Karpas-422 (cell line): ENCODE measurements at regions not wholly inside any gene's neighbourhood (a gene's known extent, or its start where the extent isn't known, plus 50 kb on each side); places are given as distances from the start of the nearest gene placed in this dataset.

Experiments used
- DNase-seq: peaks from one replicate; pipeline ENCODE4 v3.0.0-alpha.2; 2015
- H2AFZ ChIP-seq: fragments of 200-600 bp; sonication (generic); 2 replicates; pipeline ENCODE4 v1.6.1; 2014; ENCODE audit warnings: antibody characterized with exemption, low read length, mixed read lengths
- H3K27ac ChIP-seq: fragments of 200-600 bp; sonication (generic); 2 replicates; pipeline ENCODE4 v1.5.1; 2014; ENCODE audit warnings: mild to moderate bottlenecking, low read length, moderate library complexity
- H3K27me3 ChIP-seq: fragments of 200-600 bp; sonication (generic); 2 replicates; pipeline ENCODE4 v1.6.1; 2014; ENCODE audit warnings: low read length, mixed read lengths
- H3K36me3 ChIP-seq: fragments of 200-600 bp; sonication (generic); 2 replicates; pipeline ENCODE4 v1.6.1; 2014; ENCODE audit warnings: low read length, mixed read lengths; ENCODE audit not compliant: insufficient read depth
- H3K4me1 ChIP-seq: fragments of 200-600 bp; sonication (generic); 2 replicates; pipeline ENCODE4 v1.6.1; 2014; ENCODE audit warnings: mild to moderate bottlenecking, low read length, mixed read lengths
- H3K4me2 ChIP-seq: fragments of 200-600 bp; sonication (generic); 2 replicates; pipeline ENCODE4 v1.6.1; 2014; ENCODE audit warnings: low read length, low read depth, mild to moderate bottlenecking; ENCODE audit not compliant: poor library complexity, severe bottlenecking
- H3K4me3 ChIP-seq: fragments of 200-600 bp; sonication (generic); 2 replicates; pipeline ENCODE4 v1.5.1; 2014; ENCODE audit warnings: mild to moderate bottlenecking, antibody characterized with exemption, low read length, mixed read lengths
- H3K79me2 ChIP-seq: fragments of 200-600 bp; sonication (generic); 2 replicates; pipeline ENCODE4 v1.6.1; 2014; ENCODE audit warnings: mild to moderate bottlenecking, low read length, mixed read lengths
- H3K9ac ChIP-seq: fragments of 200-600 bp; sonication (generic); 2 replicates; pipeline ENCODE4 v1.6.0; 2014; ENCODE audit warnings: low read length
- H3K9me2 ChIP-seq: fragments of 200-600 bp; sonication (generic), shearing (Covaris generic); replicated peaks from 2 replicates; pipeline ENCODE4 v1.6.0; 2014; ENCODE audit warnings: mild to moderate bottlenecking, low read length, moderate library complexity; ENCODE audit not compliant: insufficient read depth
- H3K9me3 ChIP-seq: fragments of 300-700, 200-600 bp; sonication (generic); 2 replicates; pipeline ENCODE4 v1.6.1; 2014; ENCODE audit warnings: low read length, mixed read lengths
- H4K20me1 ChIP-seq: fragments of 200-600 bp; sonication (generic); 2 replicates; pipeline ENCODE4 v1.6.1; 2014; ENCODE audit warnings: mild to moderate bottlenecking, antibody characterized with exemption, low read length, low read depth; ENCODE audit not compliant: insufficient read depth

GRCh38 chr5:106690585-106690984 lies 980.2 kb downstream of the EFNA5 start:
- DNase-seq = no peak
- Histone ChIP-seq H3K27ac (no peak overlapping the region), H3K9ac (no peak overlapping the region), H3K9me3 (peaks cover 19% of the 10 kb centered on the region), H3K9me2 (no peaks in the 10 kb centered on the region), H3K4me1 (no peaks in the 10 kb centered on the region), H3K79me2 (no peaks in the 10 kb centered on the region), H3K36me3 (no peaks in the 10 kb centered on the region), H2AFZ (no peak overlapping the region), H3K27me3 (no peaks in the 10 kb centered on the region), H3K4me2 (no peak overlapping the region), H3K4me3 (no peak overlapping the region), H4K20me1 (no peaks in the 10 kb centered on the region)

- Histone ChIP-seq H3K9ac (no peak overlapping the region), H3K4me3 (no peak overlapping the region), H3K36me3 (no peaks in the 10 kb centered on the region), H3K9me2 (no peaks in the 10 kb centered on the region), H3K27ac (no peak overlapping the region), H3K79me2 (no peaks in the 10 kb centered on the region), H3K4me1 (no peaks in the 10 kb centered on the region), H2AFZ (no peak overlapping the region), H3K4me2 (no peak overlapping the region), H4K20me1 (no peaks in the 10 kb centered on the region), H3K27me3 (no peaks in the 10 kb centered on the region), H3K9me3 (peaks cover 25% of the 10 kb centered on the region)
- no peak for DNase-seq
These were observed 990.4 kb downstream of the EFNA5 start for GRCh38 chr5:106680330-106680729.

- Histone ChIP-seq H3K9me2 (no peaks in the 10 kb centered on the region), H2AFZ (no peak overlapping the region), H3K27ac (no peak overlapping the region), H3K36me3 (no peaks in the 10 kb centered on the region), H3K4me2 (no peak overlapping the region), H3K79me2 (no peaks in the 10 kb centered on the region), H3K4me3 (no peak overlapping the region), H4K20me1 (no peaks in the 10 kb centered on the region), H3K27me3 (no peaks in the 10 kb centered on the region), H3K9ac (no peak overlapping the region), H3K4me1 (no peaks in the 10 kb centered on the region), H3K9me3 (peaks cover 29% of the 10 kb centered on the region)
- no peak for DNase-seq
These were observed 993.7 kb downstream of the EFNA5 start for GRCh38 chr5:106677057-106677456.

GRCh38 chr5:106675687-106676086 lies 995.0 kb downstream of the EFNA5 start:
- H3K4me1 ChIP-seq = no peaks in the 10 kb centered on the region
- no peak overlapping the region for H3K4me3 ChIP-seq
- H3K27me3 ChIP-seq = no peaks in the 10 kb centered on the region
- H3K9ac ChIP-seq = no peak overlapping the region
- no peak overlapping the region for H3K27ac ChIP-seq
- no peak overlapping the region for H2AFZ ChIP-seq
- no peaks in the 10 kb centered on the region for H3K9me2 ChIP-seq
- H3K4me2 ChIP-seq = no peak overlapping the region
- H4K20me1 ChIP-seq = no peaks in the 10 kb centered on the region
- no peak for DNase-seq
- no peaks in the 10 kb centered on the region for H3K79me2 ChIP-seq
- H3K36me3 ChIP-seq = no peaks in the 10 kb centered on the region
- H3K9me3 ChIP-seq = peaks cover 25% of the 10 kb centered on the region

GRCh38 chr5:106673941-106674340 lies 996.8 kb downstream of the EFNA5 start:
- Histone ChIP-seq H3K4me1 (no peaks in the 10 kb centered on the region), H3K9me3 (peaks cover 26% of the 10 kb centered on the region), H2AFZ (no peak overlapping the region), H3K4me3 (no peak overlapping the region), H3K27ac (no peak overlapping the region), H3K4me2 (no peak overlapping the region), H3K9ac (no peak overlapping the region), H3K36me3 (no peaks in the 10 kb centered on the region), H4K20me1 (no peaks in the 10 kb centered on the region), H3K27me3 (no peaks in the 10 kb centered on the region), H3K79me2 (no peaks in the 10 kb centered on the region), H3K9me2 (no peaks in the 10 kb centered on the region)
- no peak for DNase-seq

- no peak overlapping the region for H3K4me2 ChIP-seq
- no peak overlapping the region for H3K4me3 ChIP-seq
- no peak overlapping the region for H3K9ac ChIP-seq
- no peak overlapping the region for H3K27ac ChIP-seq
- no peaks in the 10 kb centered on the region for H3K9me2 ChIP-seq
- no peaks in the 10 kb centered on the region for H3K79me2 ChIP-seq
- H3K9me3 ChIP-seq = peaks cover 40% of the 10 kb centered on the region
- no peak for DNase-seq
- no peaks in the 10 kb centered on the region for H3K27me3 ChIP-seq
- no peaks in the 10 kb centered on the region for H3K36me3 ChIP-seq
- H3K4me1 ChIP-seq = no peaks in the 10 kb centered on the region
- H4K20me1 ChIP-seq = no peaks in the 10 kb centered on the region
- H2AFZ ChIP-seq = no peak overlapping the region
These were observed 1008.9 kb downstream of the EFNA5 start for GRCh38 chr5:106661866-106662265.

GRCh38 chr5:106660681-106661080 lies 1010.1 kb downstream of the EFNA5 start:
- no peak overlapping the region for H2AFZ ChIP-seq
- peaks cover 40% of the 10 kb centered on the region for H3K9me3 ChIP-seq
- no peaks in the 10 kb centered on the region for H3K4me1 ChIP-seq
- no peak overlapping the region for H3K27ac ChIP-seq
- H3K9ac ChIP-seq = no peak overlapping the region
- H3K27me3 ChIP-seq = no peaks in the 10 kb centered on the region
- no peak overlapping the region for H3K4me3 ChIP-seq
- no peak for DNase-seq
- no peaks in the 10 kb centered on the region for H3K36me3 ChIP-seq
- H3K9me2 ChIP-seq = no peaks in the 10 kb centered on the region
- H4K20me1 ChIP-seq = no peaks in the 10 kb centered on the region
- no peak overlapping the region for H3K4me2 ChIP-seq
- H3K79me2 ChIP-seq = no peaks in the 10 kb centered on the region

- Histone ChIP-seq H3K27me3 (no peaks in the 10 kb centered on the region), H3K4me2 (no peak overlapping the region), H4K20me1 (no peaks in the 10 kb centered on the region), H3K9me3 (peaks cover 30% of the 10 kb centered on the region), H3K9ac (no peak overlapping the region), H3K79me2 (no peaks in the 10 kb centered on the region), H3K27ac (no peak overlapping the region), H3K36me3 (no peaks in the 10 kb centered on the region), H3K9me2 (no peaks in the 10 kb centered on the region), H3K4me1 (no peaks in the 10 kb centered on the region), H2AFZ (no peak overlapping the region), H3K4me3 (no peak overlapping the region)
- DNase-seq = no peak
These were observed 1012.6 kb downstream of the EFNA5 start for GRCh38 chr5:106658150-106658549.

GRCh38 chr5:106656821-106657220 lies 1013.9 kb downstream of the EFNA5 start:
- no peak overlapping the region for H3K9ac ChIP-seq
- H3K9me2 ChIP-seq = no peaks in the 10 kb centered on the region
- H3K27me3 ChIP-seq = no peaks in the 10 kb centered on the region
- no peaks in the 10 kb centered on the region for H3K4me1 ChIP-seq
- no peaks in the 10 kb centered on the region for H4K20me1 ChIP-seq
- H2AFZ ChIP-seq = no peak overlapping the region
- H3K27ac ChIP-seq = no peak overlapping the region
- H3K4me3 ChIP-seq = no peak overlapping the region
- H3K36me3 ChIP-seq = no peaks in the 10 kb centered on the region
- H3K79me2 ChIP-seq = no peaks in the 10 kb centered on the region
- no peak for DNase-seq
- H3K9me3 ChIP-seq = peaks cover 22% of the 10 kb centered on the region
- no peak overlapping the region for H3K4me2 ChIP-seq
